GM19372 (cell line): ENCODE measurements at regions not wholly inside any gene's neighbourhood (a gene's known extent, or its start where the extent isn't known, plus 50 kb on each side); places are given as distances from the start of the nearest gene placed in this dataset.
A peak's percentile ranks its signal among the peaks of the same experiment; 100 is the strongest.

Experiments
- ATAC-seq: cut with Tn5 transposase; IDR thresholded peaks from one replicate; pipeline ENCODE4 v1.9.1; 2021; ENCODE audit warnings: mild to moderate bottlenecking, low read depth, moderate library complexity; ENCODE audit not compliant: unreplicated experiment

DNA sequence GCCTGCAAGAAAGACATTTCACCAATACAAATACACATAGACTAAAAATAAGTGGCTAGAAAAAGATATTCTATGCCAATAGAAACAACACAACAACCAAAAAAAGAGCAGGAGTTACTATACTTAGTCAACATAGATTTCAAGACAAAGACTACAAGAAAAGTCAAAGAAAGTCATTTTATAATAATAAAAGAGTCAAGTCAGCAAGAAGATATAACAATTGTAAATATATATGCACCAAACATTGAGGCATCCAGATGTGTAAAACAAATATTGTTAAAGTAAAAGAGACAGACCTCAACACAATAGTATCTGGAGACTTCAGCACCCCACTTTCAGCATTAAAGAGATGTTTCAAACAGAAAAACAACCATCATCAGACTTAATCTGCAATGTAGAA lies 104.6 kb downstream of the AMY1C start:
- ATAC-seq: no peak

DNA sequence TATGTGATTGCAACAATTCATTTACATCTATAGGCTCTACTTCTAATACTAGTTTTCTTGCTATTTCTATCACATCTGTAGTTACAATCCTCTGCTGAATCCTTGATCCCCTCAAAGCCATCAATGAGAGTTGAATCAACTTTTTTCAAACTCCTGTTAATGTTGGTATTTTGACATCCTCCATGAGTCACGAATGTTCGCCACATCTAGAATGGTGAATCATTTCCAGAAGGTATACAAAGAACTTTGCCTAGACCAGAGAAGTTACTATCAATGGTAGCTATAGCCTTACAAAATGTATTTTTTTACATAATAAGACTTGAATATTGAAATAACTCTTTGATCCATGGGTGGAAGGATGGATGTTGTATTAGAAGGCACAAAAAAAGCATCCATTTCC lies 110.0 kb downstream of the AMY1C start:
- ATAC-seq: no peak

DNA sequence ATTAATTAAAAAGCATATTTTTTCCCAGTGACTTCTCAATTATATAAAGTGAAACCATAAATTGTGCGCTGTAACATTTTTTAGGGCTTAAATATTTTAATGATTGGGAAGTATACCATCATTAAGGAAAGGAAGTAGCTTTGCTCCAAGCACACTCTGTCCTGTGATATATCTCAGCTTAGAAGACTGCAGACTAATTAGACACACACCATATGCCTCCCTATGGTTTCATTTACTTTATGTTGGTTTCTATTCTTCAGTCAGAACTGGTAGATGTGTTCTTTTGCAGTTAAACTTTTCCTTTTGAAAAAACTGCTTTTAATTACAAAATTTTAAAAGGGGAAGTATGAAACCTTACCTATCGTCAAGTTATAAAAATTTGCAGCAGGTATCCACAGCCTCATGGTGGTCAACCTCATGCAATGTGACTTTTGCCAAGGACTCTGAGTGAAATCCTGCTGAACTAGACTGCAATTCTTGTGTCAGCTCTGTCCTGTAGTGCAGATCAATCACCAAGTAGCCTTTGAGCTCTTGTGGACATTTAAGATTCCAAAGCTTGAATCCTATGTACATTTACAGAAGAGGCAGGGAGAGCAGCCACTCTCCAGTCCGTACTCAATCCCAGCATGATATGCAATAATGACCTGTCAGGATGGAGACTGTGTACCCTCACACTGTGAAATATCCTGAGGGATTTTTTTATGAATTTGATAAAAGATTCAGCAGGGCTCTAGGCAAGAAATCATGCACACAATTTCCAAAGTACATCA lies 149.1 kb downstream of the AMY1C start:
- ATAC-seq: no peak

DNA sequence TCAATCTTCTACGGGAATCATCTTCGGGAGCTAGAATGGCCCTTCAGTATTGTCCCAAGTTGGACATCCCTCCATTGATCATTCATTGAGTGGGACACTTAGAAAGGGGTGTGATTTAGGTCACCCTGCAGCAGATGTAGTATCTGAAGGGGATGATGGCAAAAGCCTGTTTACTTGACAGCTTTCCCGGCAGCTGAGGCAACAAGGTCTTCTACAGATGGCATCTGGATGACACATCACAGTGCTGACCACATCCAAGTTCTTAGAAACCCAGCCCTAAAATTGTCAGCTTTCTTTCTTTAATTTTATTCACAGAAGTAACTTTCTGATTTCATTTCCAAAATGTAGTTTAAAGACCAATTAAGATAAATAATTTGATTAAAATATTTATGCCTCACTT lies 150.3 kb downstream of the AMY1C start:
- no peak for ATAC-seq

DNA sequence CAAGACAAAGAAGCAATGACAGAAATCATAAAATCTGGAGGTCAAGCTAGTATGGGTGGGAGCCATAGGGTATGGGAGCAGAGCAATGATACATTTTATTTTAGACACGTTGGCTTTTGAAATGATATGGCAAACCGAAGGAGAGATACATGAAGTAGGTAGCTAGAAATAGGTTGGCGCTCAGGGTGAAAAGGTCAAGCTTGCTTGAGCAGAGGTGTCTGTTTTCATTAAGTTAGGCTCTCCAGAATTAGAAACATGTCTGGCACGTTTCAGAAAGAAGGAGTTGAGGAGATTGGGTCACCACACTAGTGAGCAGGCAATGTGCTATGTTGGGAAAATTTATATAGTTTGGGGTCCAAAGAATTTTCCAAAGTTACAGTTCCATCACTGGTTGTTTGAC lies 151.4 kb downstream of the AMY1C start:
- no peak for ATAC-seq

DNA sequence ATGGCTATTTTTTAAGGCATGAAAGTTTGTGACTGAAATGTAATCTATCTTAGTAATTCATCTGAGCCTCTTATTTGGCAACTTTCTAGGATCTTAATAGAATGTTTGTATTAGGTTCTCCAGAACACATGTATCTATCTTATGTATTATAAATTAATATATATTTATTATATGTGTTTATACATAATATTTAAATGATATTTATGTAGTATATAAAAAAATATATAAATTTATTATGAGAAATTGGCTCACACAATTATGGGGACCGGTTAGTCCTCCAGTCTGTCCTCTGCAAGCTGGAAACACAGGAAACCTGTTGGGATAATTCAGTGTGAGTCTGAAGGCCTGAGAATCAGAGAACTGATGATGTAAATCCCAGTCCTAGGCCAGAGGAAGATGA lies 155.7 kb downstream of the AMY1C start:
- ATAC-seq: no peak

DNA sequence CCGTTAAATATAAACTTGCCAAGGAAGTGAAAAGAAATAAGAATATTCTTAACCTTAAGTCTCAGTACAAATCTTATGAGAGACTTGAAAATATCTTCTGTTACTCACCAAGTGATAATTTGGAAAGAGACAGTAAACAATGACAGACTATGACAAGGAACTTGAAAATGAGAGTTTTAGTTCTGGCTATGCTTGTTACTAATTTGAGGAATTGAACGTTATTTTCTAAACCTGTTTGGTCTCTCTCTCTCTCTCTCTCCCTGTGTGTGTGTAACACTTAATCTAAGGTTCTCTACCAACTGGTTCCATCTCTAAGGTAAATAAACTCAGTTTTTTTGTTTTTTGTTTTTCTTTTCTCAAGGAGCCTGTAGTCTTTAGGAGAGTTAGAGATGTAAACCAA lies 161.8 kb downstream of the AMY1C start:
- ATAC-seq: peak; percentile 56

DNA sequence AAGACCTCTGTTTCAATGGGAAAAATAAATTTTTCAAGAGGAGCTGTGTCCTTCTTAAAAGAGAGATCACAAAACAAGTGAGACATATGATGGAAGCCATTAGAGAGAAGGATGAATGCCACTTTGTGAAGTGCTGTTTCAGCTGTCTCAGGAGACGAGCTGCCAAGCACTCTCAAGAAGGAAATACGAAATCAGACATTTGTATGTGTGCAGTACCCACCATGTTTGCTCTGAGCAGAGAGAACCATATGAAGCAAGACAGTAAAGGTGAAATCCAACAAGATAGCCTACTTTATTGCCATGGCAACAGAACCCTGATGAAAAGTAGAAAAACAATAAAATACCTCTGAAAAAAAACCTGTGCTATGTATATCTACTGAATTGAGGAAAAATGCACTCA lies 168.1 kb downstream of the AMY1C start:
- ATAC-seq: no peak

DNA sequence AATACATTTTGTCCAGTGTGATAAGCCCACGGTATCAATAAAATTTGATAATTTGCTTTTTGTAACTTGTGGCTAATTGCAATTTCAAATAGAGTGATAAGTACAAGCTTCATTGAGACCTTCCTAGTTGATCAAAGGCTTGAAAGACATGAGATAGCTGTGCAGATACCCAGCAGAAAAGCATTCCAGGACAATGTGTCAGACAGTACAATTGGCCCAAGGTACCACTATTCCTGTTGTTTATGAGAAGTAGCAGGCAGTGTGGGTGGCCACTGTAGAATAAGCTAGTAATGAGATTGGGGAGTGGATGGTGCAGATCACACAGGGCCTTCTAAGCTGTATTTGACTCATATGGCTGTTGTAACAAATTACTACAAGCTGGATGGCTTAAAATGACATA lies 182.2 kb downstream of the AMY1C start:
- no peak for ATAC-seq

DNA sequence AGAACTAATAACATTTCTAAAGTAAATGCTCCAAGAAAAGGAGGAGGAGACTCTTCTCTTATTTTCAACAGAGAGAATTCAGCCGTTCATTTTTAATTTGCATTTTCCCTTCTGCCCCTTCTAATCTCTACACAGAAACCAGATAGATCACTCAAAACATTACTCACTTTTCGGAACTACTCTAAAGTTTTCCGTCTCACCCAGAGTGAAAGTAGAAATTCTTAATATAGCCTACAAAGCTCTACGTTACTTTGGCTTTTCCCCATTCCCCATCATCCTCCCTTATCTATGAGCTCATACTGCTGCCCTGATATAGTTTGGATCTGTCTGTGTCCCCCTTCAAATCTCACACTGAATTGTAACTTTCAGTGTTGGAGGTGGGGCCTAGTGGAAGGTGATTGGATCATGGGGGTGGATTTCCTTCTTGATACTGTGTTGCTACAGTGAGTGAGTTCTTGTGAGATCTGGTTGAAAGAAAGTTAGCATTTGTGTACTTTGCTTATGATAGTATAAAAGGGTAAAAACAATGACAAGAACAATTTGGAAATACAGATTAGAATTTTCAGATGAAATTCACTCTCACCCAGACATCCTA lies 188.2 kb downstream of the AMY1C start:
- peak; percentile 95 for ATAC-seq

DNA sequence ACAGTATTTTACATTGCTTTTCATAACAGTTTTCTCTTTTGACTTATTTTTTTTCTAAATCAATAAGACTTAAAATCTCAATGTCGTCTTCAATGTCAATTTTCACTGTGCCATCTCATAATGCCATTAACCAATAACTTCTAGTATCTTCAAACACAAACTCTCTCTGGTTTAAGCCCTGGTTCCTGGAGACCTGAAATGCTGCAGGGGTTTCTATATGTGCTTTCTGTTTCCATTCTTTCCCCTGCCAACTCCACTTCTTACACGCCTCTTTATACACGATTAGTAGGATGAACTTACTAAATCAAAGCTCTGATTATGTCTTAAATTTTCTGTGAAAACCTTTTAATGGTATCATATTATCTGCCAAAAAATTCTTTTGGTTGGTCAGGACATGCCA lies 191.4 kb downstream of the AMY1C start:
- ATAC-seq: no peak

DNA sequence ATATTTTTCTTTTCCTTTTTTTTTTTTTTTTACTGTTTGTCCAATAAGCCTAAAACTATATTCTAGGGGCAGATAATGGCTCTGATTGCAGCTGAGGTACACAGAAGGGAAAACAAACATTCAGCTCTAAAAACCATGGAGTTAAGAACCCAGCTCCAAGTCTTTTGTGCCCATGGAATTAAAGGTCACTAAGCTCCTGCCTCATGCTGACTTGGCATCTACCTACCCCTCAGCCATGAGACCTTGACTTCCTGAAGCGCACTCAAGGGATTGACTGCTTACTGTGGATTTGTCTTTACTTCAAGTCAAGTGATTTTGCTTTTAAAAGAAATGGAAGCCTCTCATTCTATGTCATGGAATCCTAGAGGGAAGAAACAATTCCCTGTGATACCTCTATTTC lies 192.3 kb downstream of the AMY1C start:
- no peak for ATAC-seq

DNA sequence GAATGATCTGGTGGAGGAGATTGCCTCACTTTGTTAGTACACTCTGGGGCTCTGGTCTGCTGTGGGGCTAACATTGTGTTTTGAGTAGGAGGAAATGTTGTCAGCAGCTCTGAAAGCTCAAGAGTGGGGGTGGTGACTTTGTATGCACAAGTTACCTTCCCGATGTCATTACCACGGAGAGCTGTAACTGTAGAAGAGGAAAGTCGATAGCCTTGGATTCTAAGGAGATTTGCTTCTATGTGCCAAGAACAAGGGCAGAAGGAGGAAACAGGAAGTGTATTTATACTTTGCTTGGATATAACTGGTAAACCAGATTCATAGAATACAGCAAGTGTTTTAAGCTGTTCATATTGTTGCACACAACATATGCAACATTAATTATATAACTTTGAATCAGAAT lies 196.1 kb downstream of the AMY1C start:
- ATAC-seq: no peak

DNA sequence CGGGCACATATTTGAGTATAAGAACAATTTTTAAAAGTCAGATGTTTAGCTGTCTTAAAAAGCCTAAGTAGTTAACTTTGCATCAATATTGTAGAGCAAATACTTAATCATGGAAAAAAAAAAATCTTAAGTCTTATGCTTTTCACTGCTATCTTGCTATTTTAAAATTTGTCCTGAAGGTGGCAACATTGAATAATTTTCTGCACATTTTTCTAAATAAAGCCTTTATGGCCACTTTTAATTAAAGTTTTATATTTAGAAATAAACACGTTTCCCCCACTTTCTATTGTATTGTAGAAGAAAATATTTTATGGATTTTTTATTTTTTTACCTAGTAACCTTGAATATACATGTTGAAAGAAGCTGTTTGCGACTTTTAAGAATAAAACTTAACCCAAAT lies 198.8 kb downstream of the AMY1C start:
- ATAC-seq: no peak

DNA sequence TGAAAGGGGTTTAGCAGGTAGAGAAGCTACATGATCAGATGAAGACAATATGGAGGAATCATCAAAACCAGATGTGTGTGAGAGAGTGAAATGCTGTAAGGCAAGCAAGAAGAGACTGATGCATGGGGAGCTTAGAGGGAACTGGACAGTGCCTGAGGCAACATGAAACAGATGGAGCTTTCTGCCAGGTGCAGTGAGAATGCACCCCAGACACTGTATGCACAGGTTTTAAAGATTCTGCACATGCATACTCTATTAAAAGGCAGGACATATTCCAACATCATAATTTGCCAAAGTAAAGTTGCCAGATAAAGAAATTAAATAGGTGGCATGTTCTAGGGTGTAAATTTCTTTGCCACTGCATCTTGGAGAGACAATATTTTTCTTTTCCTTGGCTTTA lies 200.1 kb downstream of the AMY1C start:
- no peak for ATAC-seq

DNA sequence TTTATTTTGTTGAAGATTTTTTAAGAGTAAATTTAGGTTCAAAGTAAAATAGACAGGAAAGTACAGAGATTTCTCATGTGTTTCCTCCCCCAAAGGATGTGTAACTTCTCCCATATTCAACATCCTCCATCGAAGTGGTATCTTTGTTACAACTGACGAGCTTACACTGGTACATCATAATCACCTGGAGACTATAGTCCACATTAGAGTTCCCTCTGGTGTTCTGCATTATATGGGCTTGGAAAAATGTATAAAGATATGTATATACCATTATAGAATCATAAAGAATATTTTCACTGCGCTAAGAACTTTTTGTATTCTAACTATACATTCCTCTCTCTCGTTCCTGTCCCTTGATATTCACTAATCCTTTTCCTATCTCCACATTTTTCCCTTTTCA lies 203.7 kb downstream of the AMY1C start:
- no peak for ATAC-seq

DNA sequence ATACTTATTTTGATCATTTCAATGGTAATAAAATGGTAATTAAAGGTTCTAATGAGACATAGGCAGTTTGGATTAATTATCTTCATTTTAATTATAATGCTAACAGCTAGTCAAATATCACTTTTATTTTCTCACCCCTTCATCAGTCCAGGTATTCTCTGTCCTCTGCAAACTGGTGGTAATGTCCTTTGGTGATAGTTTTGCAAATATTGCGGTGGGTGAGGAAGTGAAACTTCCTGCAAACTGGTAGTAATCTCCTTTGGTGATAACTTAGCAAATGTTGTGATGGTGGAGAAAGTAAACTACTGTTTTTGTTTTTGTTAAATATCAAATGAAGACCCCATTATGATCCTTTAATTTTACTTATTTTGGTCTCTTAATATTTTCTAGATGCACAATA lies 209.0 kb downstream of the AMY1C start:
- peak; percentile 59 for ATAC-seq

DNA sequence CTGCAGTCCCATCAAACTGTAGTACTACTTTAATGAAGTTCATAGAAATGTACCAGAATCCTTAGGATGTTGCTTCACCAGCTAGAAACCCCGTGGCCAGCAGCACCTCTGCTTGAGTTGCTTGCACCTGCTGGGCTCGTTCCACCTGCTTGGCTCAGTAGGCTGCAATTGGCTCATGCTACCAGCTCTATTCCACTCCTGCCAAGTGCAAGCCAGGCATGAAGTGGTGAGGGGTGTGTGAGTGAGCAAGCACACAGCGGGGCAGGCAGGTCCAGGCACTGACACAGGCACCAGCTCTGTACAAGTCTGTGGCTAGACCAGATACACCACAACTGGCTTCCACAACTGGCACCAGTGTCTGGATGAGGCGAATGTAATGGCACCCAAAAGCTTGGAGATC lies 209.9 kb downstream of the AMY1C start:
- ATAC-seq: no peak

DNA sequence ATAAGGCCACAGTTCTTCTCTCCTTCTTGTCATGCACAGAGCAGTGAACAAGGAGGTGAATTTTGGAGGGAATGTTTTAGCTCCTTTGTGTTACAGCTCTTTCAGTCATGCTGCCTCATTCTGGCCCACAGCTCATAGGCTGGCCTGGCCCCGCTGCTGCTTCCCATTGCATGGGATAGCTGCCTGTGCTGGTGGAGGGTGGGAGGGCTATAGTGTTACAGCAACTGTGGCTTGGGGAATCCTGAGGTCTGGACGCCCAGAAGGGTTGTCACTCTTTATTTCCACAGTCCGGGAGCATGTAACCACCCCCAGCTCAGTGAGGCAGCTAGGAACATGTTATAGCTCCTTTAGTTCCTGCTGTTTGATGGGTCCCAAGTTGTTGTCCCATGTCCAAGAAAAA lies 210.3 kb downstream of the AMY1C start:
- ATAC-seq: no peak

DNA sequence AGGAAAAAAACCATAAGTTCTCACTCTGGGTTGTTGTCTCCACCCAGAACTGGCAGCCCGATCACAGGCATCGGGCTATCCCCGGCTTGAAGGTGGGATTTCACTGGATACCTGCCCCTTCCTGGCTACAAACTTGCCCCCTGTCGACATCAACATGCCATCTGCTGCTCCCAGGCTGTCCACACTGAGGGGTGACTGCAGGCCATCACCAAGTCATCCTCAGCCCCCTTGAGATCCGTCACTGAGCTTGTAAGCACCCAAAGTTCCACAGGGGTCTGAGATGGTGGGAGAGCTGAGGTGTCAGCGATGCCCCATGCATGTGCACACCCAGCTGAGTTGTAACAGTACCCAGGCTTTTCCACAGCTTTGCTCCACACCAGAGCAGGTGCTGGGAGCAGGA lies 211.0 kb downstream of the AMY1C start:
- ATAC-seq: no peak

DNA sequence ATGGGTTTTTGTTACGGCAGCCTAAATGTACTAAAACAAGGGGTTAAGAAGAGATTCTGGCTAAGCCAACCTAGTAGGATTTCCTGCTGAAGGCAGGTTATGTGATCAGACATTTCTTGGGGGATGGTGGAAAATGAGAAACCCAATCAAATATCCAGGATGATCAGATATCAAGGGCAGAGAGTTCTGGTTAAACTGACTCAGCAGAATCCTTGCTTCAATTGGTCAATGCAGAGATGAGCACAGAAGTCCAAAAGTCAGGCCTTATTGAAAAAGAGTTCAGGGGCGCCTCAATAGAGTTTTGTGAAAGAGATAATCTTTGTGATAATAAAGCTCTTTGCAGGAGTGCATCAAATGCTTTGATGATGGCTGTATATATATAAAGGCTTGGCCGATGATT lies 237.1 kb downstream of the AMY1C start:
- ATAC-seq: no peak

DNA sequence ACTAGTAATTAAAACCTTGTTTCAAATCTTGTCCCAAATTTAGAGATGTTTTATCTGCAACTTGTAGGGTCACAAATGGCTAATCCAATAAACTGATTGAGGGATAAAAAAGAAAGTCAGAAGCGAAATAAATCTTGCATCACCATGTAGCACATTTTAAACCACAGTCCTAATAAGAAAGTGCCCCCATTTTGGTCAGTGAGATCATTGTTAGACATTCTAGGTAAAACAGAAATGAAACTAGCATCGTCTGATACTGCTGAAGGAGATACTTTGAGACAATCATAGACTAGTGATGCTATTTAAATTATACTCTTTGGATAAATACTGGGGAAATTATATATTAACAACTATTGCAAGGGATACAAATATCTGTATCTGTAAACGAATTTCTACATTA lies 247.9 kb downstream of the AMY1C start:
- no peak for ATAC-seq
